ENCODE measurements at regions not wholly inside any gene's neighbourhood (a gene's known extent, or its start where the extent isn't known, plus 50 kb on each side); places are given as distances from the start of the nearest gene placed in this dataset.
A peak's percentile ranks its signal among the peaks of the same experiment; 100 is the strongest.
"Not testable (repeated sequence)": the region's sequence is repeated elsewhere in the genome, so short reads cannot be mapped to it uniquely, and the experiment has no call there.

- Histone ChIP-seq H3K9ac (ENCODE audit: low read depth, low read length) (peak overlapping the region; percentile 25; the same call in 1 of the 2 replicates), H3K4me1 (ENCODE audit: insufficient read depth, low read length) (peaks cover 21% of the 10 kb centered on the region)
- not testable (repeated sequence) for H3K36me3 ChIP-seq (ENCODE audit: insufficient read depth, low read length); H3K9me3 ChIP-seq (ENCODE audit: control insufficient read depth, insufficient read depth, low read length)
These were observed 425.1 kb downstream of the KCNJ18 start for GRCh38 chr17:22117401-22117800.

GRCh38 chr17:22119016-22119415 is 426.7 kb downstream of the KCNJ18 start:
- H3K4me1 ChIP-seq (ENCODE audit: insufficient read depth, low read length) = peaks cover 21% of the 10 kb centered on the region
- not testable (repeated sequence) for H3K9ac ChIP-seq (ENCODE audit: low read depth, low read length); H3K36me3 ChIP-seq (ENCODE audit: insufficient read depth, low read length); H3K9me3 ChIP-seq (ENCODE audit: control insufficient read depth, insufficient read depth, low read length)

GRCh38 chr17:22119751-22120150 is 427.4 kb downstream of the KCNJ18 start:
- not testable (repeated sequence) for H3K36me3 ChIP-seq (ENCODE audit: insufficient read depth, low read length); H3K9me3 ChIP-seq (ENCODE audit: control insufficient read depth, insufficient read depth, low read length); H3K9ac ChIP-seq (ENCODE audit: low read depth, low read length)
- peaks cover 21% of the 10 kb centered on the region for H3K4me1 ChIP-seq (ENCODE audit: insufficient read depth, low read length)

GRCh38 chr17:22123536-22124281 is 431.4 kb downstream of the KCNJ18 start:
- no peaks in the 10 kb centered on the region for H3K36me3 ChIP-seq (ENCODE audit: insufficient read depth, low read length)

GRCh38 chr17:22128171-22128570 is 435.8 kb downstream of the KCNJ18 start:
- Histone ChIP-seq H3K4me1 (ENCODE audit: insufficient read depth, low read length) (no peaks in the 10 kb centered on the region), H3K9me3 (ENCODE audit: control insufficient read depth, insufficient read depth, low read length) (no peaks in the 10 kb centered on the region), H3K9ac (ENCODE audit: low read depth, low read length) (no peak overlapping the region), H3K36me3 (ENCODE audit: insufficient read depth, low read length) (no peaks in the 10 kb centered on the region)

More at GRCh38 chr17:22123536-22124281, 431.4 kb downstream of the KCNJ18 start:
- Histone ChIP-seq H3K9ac (ENCODE audit: low read depth, low read length) (no peak overlapping the region), H3K9me3 (ENCODE audit: control insufficient read depth, insufficient read depth, low read length) (no peaks in the 10 kb centered on the region), H3K4me1 (ENCODE audit: insufficient read depth, low read length) (peaks cover 6% of the 10 kb centered on the region)

- Histone ChIP-seq H3K36me3 (ENCODE audit: insufficient read depth, low read length) (no peaks in the 10 kb centered on the region), H3K9ac (ENCODE audit: low read depth, low read length) (no peak overlapping the region), H3K9me3 (ENCODE audit: control insufficient read depth, insufficient read depth, low read length) (no peaks in the 10 kb centered on the region), H3K4me1 (ENCODE audit: insufficient read depth, low read length) (no peaks in the 10 kb centered on the region)
These were observed 436.4 kb downstream of the KCNJ18 start for GRCh38 chr17:22128723-22129122.

GRCh38 chr17:22129920-22130319 is 437.6 kb downstream of the KCNJ18 start:
- H3K9ac ChIP-seq (ENCODE audit: low read depth, low read length); H3K9me3 ChIP-seq (ENCODE audit: control insufficient read depth, insufficient read depth, low read length): not testable (repeated sequence)

GRCh38 chr17:22131740-22132139 is 439.4 kb downstream of the KCNJ18 start:
- no peak overlapping the region for H3K9ac ChIP-seq (ENCODE audit: low read depth, low read length)
- H3K9me3 ChIP-seq (ENCODE audit: control insufficient read depth, insufficient read depth, low read length) = no peaks in the 10 kb centered on the region
- no peaks in the 10 kb centered on the region for H3K4me1 ChIP-seq (ENCODE audit: insufficient read depth, low read length)
- H3K36me3 ChIP-seq (ENCODE audit: insufficient read depth, low read length) = no peaks in the 10 kb centered on the region

More at GRCh38 chr17:22129920-22130319, 437.6 kb downstream of the KCNJ18 start:
- not testable (repeated sequence) for H3K36me3 ChIP-seq (ENCODE audit: insufficient read depth, low read length); H3K4me1 ChIP-seq (ENCODE audit: insufficient read depth, low read length)

- H3K4me1 ChIP-seq (ENCODE audit: insufficient read depth, low read length) = no peaks in the 10 kb centered on the region
- no peaks in the 10 kb centered on the region for H3K36me3 ChIP-seq (ENCODE audit: insufficient read depth, low read length)
- no peak overlapping the region for H3K9ac ChIP-seq (ENCODE audit: low read depth, low read length)
- no peaks in the 10 kb centered on the region for H3K9me3 ChIP-seq (ENCODE audit: control insufficient read depth, insufficient read depth, low read length)
These were observed 446.6 kb downstream of the KCNJ18 start for GRCh38 chr17:22138861-22139469.

GRCh38 chr17:22142091-22142490 is 449.8 kb downstream of the KCNJ18 start:
- no peaks in the 10 kb centered on the region for H3K36me3 ChIP-seq (ENCODE audit: insufficient read depth, low read length)
- no peaks in the 10 kb centered on the region for H3K9me3 ChIP-seq (ENCODE audit: control insufficient read depth, insufficient read depth, low read length)
- no peak overlapping the region for H3K9ac ChIP-seq (ENCODE audit: low read depth, low read length)

GRCh38 chr17:22145605-22146178 is 453.4 kb downstream of the KCNJ18 start:
- H3K4me1 ChIP-seq (ENCODE audit: insufficient read depth, low read length) = no peaks in the 10 kb centered on the region
- no peaks in the 10 kb centered on the region for H3K9me3 ChIP-seq (ENCODE audit: control insufficient read depth, insufficient read depth, low read length)
- no peak overlapping the region for H3K9ac ChIP-seq (ENCODE audit: low read depth, low read length)
- H3K36me3 ChIP-seq (ENCODE audit: insufficient read depth, low read length) = no peaks in the 10 kb centered on the region

More at GRCh38 chr17:22142091-22142490, 449.8 kb downstream of the KCNJ18 start:
- no peaks in the 10 kb centered on the region for H3K4me1 ChIP-seq (ENCODE audit: insufficient read depth, low read length)

GRCh38 chr17:22158364-22158763 is 466.0 kb downstream of the KCNJ18 start:
- Histone ChIP-seq H3K9me3 (ENCODE audit: control insufficient read depth, insufficient read depth, low read length) (no peaks in the 10 kb centered on the region), H3K9ac (ENCODE audit: low read depth, low read length) (no peak overlapping the region), H3K36me3 (ENCODE audit: insufficient read depth, low read length) (no peaks in the 10 kb centered on the region), H3K4me1 (ENCODE audit: insufficient read depth, low read length) (peaks cover 7% of the 10 kb centered on the region; the same call in 1 of the 2 replicates)

- Histone ChIP-seq H3K4me1 (ENCODE audit: insufficient read depth, low read length) (peaks cover 7% of the 10 kb centered on the region; the same call in 1 of the 2 replicates), H3K9me3 (ENCODE audit: control insufficient read depth, insufficient read depth, low read length) (no peaks in the 10 kb centered on the region), H3K9ac (ENCODE audit: low read depth, low read length) (no peak overlapping the region), H3K36me3 (ENCODE audit: insufficient read depth, low read length) (no peaks in the 10 kb centered on the region)
These were observed 469.1 kb downstream of the KCNJ18 start for GRCh38 chr17:22161376-22161775.

- Histone ChIP-seq H3K9me3 (ENCODE audit: control insufficient read depth, insufficient read depth, low read length) (peaks cover 4% of the 10 kb centered on the region; the same call in 1 of the 2 replicates), H3K9ac (ENCODE audit: low read depth, low read length) (no peak overlapping the region), H3K36me3 (ENCODE audit: insufficient read depth, low read length) (no peaks in the 10 kb centered on the region), H3K4me1 (ENCODE audit: insufficient read depth, low read length) (peaks cover 3% of the 10 kb centered on the region; the same call in 1 of the 2 replicates)
These were observed 479.3 kb downstream of the KCNJ18 start for GRCh38 chr17:22171631-22172030.

- no peaks in the 10 kb centered on the region for H3K4me1 ChIP-seq (ENCODE audit: insufficient read depth, low read length)
- no peaks in the 10 kb centered on the region for H3K36me3 ChIP-seq (ENCODE audit: insufficient read depth, low read length)
- no peak overlapping the region for H3K9ac ChIP-seq (ENCODE audit: low read depth, low read length)
- no peaks in the 10 kb centered on the region for H3K9me3 ChIP-seq (ENCODE audit: control insufficient read depth, insufficient read depth, low read length)
These were observed 500.8 kb downstream of the KCNJ18 start for GRCh38 chr17:22193113-22193512.
